GM12873 (cell line): ENCODE measurements at regions not wholly inside any gene's neighbourhood (a gene's known extent, or its start where the extent isn't known, plus 50 kb on each side); places are given as distances from the start of the nearest gene placed in this dataset.

Source experiments
- TF ChIP-seq, protein P1 (sequence below): IDR thresholded peaks from 2 replicates; pipeline ENCODE4 v1.5.1; 2012; ENCODE audit warnings: low read depth, mild to moderate bottlenecking, moderate library complexity, low read length, control low read depth; ENCODE audit not compliant: insufficient read depth; ENCODE audit errors: missing control alignments

DNA sequence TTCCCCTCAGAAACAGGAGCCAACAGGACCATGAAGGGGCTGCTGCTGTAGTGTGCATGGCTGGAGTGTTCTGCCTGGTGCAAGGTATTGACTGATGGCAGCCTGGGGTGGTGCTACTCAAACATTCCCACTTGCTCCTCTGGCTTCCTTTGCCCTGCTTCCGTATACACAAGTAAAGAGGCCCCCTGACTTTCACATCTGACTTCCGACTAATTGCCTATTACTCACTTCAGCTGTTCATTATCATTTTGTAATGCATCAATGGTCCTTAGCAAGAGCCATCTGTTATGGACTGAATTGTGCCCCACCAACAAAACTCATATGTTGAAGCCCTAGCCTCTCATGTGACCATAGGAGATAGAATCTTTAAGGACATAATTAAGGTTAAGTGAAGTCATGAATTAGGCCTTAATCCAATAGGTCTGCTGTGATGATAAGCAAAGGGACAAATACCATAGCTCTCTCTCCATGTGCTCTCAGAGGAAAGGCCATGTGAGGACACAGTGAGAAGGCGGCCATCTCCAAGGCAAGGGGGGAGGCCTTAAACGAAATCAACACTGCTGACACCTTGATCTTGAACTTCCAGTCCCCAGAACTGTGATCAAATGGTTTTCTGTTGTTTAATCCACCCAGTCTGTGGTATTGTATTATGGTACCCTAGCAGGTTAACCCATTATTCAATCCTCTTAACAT lies 122.5 kb upstream of the CLNK start:
- TF ChIP-seq, protein P1, sequence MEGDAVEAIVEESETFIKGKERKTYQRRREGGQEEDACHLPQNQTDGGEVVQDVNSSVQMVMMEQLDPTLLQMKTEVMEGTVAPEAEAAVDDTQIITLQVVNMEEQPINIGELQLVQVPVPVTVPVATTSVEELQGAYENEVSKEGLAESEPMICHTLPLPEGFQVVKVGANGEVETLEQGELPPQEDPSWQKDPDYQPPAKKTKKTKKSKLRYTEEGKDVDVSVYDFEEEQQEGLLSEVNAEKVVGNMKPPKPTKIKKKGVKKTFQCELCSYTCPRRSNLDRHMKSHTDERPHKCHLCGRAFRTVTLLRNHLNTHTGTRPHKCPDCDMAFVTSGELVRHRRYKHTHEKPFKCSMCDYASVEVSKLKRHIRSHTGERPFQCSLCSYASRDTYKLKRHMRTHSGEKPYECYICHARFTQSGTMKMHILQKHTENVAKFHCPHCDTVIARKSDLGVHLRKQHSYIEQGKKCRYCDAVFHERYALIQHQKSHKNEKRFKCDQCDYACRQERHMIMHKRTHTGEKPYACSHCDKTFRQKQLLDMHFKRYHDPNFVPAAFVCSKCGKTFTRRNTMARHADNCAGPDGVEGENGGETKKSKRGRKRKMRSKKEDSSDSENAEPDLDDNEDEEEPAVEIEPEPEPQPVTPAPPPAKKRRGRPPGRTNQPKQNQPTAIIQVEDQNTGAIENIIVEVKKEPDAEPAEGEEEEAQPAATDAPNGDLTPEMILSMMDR, result no peak

DNA sequence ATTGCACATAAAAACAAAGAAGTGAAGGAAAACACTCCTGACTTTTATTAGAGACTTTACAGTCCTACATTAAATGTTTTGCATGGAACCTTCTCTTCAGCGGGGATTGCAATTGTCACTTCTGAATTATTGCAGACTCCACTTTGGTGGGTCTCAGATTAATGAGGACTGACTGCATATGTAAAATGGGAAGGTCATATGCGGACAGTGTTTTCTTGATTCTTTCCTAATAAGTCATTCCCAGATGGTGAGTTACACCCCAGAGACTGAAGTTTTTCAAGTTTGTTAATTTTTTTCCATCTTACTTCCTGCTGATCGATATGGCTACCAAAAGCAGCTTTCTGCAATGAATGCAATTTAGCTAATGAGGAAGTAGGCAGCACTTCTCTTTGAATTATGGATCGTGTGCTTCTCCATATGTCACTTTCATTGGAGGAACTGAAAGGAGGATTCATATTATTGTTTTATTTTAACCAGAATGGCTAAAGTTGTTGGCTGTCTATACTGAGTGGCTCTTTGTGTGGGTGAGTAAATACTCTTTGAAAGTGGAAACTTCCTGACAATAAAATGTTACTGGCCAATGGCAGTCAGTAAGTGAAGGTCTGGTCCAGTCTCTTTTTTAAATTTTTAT lies 119.3 kb upstream of the CLNK start:
- TF ChIP-seq, protein P1, result no peak

DNA sequence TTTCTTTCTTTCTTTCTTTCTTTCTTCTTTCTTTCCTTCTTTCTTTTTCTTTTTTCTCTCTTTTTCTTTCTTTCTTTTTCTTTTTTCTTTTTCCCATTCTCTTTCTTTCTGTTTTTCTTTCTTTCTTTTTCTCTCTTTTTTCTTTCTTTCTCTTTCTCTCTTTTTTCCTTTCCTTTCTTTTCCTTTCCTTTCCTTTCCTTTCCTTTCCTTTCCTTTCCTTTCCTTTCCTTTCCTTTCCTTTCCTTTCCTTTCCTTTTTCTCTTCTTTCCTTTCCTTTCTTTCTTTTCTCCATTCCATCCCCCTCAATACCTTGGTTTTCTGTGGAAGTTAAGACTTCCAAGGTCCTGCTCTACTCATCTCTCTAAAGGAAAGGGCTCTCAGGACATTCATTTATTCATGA lies 102.8 kb upstream of the CLNK start:
- TF ChIP-seq, protein P1, result no peak

DNA sequence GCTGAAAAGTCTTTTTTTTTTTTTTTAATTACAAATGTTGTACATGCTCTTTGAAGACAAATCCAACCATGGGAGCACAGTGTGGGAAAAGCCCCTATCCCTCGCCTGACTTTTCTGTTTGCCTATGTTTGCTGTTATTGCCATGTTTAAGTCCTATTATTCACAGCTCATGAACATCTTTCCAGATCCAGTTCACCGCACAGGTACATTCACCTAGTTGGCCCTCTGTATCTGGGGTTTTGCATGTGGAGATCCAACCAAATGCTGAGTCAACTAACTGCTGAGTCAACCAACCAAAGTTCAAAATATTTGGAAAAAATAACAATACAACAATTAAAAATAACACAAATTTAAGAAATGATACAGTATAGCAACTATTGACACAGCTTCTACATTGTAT lies 100.1 kb upstream of the CLNK start:
- TF ChIP-seq, protein P1, result no peak

DNA sequence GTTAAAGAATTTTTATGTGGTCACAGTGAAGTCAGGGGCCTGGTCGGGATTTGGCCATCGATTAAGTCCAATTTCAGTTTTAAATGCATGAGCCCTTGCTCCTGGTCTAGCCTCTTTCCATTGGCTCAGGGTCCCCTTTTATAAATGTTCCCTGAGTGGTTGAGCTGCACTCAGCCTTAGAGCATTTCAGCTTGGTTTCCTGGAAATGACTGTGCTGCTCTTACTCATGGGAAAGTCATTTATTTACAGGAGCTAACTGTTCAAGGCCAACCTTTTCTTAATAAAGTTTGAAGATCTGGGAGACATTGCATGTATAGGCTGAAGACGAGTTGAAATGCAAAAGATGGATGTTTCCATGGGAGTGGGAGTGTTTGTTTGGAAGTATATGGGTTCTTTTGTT lies 98.8 kb upstream of the CLNK start:
- TF ChIP-seq, protein P1, result no peak

DNA sequence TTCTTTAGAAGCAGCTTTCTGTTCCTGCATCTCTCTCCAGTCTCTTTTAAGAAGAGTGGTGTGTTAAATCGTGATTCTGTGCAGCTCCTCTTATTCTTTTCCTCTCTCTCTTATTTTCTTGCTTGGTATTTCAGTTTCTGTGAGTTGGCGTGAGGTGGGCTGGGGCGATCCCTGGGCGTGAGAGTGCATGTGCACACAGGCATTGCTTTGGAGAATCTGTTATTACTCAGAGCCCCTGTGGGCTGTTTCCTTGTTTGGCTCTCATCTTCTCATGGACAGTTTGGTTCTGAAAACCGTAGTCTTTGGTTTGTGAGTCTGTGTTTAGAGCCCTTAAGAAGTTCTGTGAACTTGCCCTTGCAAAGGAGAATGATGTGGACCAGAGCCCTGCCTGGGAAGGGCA lies 97.2 kb upstream of the CLNK start:
- TF ChIP-seq, protein P1, result no peak

DNA sequence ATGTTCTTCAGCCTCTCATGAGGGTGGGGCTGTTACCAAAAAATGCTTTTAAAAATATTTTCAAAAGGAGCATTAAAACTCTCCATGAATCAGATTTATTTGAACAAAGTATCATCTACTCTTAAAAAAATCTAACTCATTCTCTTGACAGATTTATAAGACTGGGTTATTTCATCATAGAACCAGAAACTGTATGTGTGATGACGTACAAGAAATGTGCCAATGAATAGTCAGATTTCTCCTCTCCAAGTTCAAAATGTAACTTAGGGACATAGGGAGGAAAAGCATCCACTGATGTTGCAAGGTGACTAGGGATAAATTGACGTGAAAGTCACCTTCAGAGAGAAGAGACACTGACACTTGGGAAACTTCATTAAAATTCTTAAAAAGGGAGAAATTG lies 89.1 kb upstream of the CLNK start:
- TF ChIP-seq, protein P1, result no peak
